Colonic mucosa (tissue), 4 donors: ENCODE measurements at regions not wholly inside any gene's neighbourhood (a gene's known extent, or its start where the extent isn't known, plus 50 kb on each side); places are given as distances from the start of the nearest gene placed in this dataset.

ENCODE experiments used
- DNase-seq: peaks from one replicate; pipeline ENCODE4 v3.0.0-alpha.2; 2020
- H3K27ac ChIP-seq: fragments of 200-600 bp; one replicate; pipeline ENCODE4 v1.8.0; 2021
- H3K27me3 ChIP-seq: fragments of 200-600 bp; one replicate; pipeline ENCODE4 v1.8.0; 2021
- H3K36me3 ChIP-seq: fragments of 200-600 bp; one replicate; pipeline ENCODE4 v1.8.0; 2021
- H3K4me1 ChIP-seq: fragments of 200-600 bp; one replicate; pipeline ENCODE4 v1.8.0; 2021; ENCODE audit warnings: mild to moderate bottlenecking
- H3K4me3 ChIP-seq: fragments of 200-600 bp; one replicate; pipeline ENCODE4 v1.8.0; 2021
- H3K9ac ChIP-seq, 2 donors: one replicate each; pipeline ENCODE4 v1.7.0; 2013; ENCODE audit warnings: control low read depth in 2 of 2, low read depth in 2 of 2, low read length in 2 of 2
- H3K9me3 ChIP-seq: fragments of 200-600 bp; one replicate; pipeline ENCODE4 v1.8.0; 2021
- intact Hi-C: fragments of 100-400 bp; cut with DNase I; formaldehyde crosslinking; loops from one replicate; pipeline ENCODE4 v1.14.1; 2022
- TF ChIP-seq, protein P1 (sequence below): fragments of 200-600 bp; IDR thresholded peaks from one replicate; pipeline ENCODE4 v1.8.0; 2022; ENCODE audit warnings: antibody characterized with exemption, mild to moderate bottlenecking
- donor health status: healthy.
- donor health status: DM: no; HTN: no; CAD: no.
- donor health status: DM: no; HTN: no; CAD: no.

DNA sequence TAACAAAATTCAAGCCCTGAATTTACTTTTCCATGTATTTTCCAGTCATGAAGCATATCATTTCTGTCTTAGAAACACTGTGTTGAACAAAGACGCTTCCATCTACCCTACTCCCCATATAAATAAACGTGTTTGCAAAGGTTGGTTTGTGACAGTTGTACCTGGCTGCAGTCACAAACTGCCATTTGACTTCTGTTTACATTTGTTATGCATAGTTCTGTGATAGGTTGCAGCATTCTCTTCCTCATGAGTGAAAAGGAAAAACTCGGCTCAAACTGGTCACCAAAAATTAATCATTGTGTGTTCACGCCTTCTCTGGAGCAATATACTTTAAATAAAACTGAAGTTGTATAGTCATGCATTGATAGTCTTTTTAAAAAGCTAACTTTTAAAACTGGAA, 69.3 kb upstream of the MOCS2 start:
- no peaks in the 10 kb centered on the region for H3K36me3 ChIP-seq
- no peaks in the 10 kb centered on the region for H3K27me3 ChIP-seq
- intact Hi-C loops, result no loop called here
- H3K4me3 ChIP-seq, result no peak overlapping the region
- no peak overlapping the region for H3K9ac ChIP-seq
- H3K27ac ChIP-seq, result no peak overlapping the region
- DNase-seq, result no peak
- TF ChIP-seq, protein P1, sequence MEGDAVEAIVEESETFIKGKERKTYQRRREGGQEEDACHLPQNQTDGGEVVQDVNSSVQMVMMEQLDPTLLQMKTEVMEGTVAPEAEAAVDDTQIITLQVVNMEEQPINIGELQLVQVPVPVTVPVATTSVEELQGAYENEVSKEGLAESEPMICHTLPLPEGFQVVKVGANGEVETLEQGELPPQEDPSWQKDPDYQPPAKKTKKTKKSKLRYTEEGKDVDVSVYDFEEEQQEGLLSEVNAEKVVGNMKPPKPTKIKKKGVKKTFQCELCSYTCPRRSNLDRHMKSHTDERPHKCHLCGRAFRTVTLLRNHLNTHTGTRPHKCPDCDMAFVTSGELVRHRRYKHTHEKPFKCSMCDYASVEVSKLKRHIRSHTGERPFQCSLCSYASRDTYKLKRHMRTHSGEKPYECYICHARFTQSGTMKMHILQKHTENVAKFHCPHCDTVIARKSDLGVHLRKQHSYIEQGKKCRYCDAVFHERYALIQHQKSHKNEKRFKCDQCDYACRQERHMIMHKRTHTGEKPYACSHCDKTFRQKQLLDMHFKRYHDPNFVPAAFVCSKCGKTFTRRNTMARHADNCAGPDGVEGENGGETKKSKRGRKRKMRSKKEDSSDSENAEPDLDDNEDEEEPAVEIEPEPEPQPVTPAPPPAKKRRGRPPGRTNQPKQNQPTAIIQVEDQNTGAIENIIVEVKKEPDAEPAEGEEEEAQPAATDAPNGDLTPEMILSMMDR, result no peak
- no peaks in the 10 kb centered on the region for H3K4me1 ChIP-seq
- H3K9me3 ChIP-seq, result no peaks in the 10 kb centered on the region

DNA sequence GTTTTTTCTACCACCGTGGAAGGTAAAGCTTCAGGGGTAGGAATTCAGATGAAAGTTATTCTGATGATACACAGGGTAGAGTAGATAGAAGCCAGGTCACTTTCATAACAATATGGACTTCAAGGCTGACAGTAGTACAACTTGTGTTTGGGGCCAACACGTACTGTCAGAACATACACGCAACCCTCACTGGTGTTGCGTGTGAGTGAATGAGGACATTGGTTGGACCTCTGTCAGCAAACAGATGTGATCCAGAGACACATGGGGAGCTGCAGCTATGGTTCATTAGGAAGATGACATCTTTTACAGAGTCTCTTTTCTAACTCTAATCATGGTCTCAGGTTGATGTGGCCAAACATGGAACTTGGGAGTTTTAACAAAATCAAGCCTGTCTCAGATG, 70.1 kb upstream of the MOCS2 start:
- Histone ChIP-seq H3K9ac (no peak overlapping the region), H3K27me3 (no peaks in the 10 kb centered on the region), H3K4me3 (no peak overlapping the region), H3K4me1 (no peaks in the 10 kb centered on the region), H3K27ac (no peak overlapping the region), H3K9me3 (no peaks in the 10 kb centered on the region), H3K36me3 (no peaks in the 10 kb centered on the region)
- TF ChIP-seq, protein P1, result no peak
- DNase-seq, result no peak
- intact Hi-C loops, result no loop called here

DNA sequence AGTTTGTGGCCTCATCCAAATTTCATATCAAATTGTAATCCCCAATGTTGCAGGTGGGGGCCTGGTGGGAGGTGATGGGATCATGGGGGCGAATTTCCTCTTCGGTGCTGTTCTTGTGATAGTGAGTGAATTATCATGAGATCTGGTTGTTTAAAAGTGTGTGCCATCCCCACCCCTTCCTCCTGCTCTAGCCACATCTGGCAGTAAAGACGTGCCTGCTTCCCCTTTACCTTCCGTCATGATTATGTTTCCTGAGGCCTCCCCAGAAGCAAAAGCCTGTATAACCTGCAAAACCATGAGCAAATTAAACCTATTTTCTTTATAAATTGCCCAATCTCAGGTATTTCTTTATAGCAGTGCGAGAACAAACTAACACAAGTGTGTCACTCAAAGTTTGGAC, 71.0 kb upstream of the MOCS2 start:
- TF ChIP-seq, protein P1, result no peak
- Histone ChIP-seq H3K36me3 (no peaks in the 10 kb centered on the region), H3K9ac (no peak overlapping the region), H3K4me1 (no peaks in the 10 kb centered on the region), H3K27me3 (no peaks in the 10 kb centered on the region), H3K27ac (no peak overlapping the region), H3K9me3 (no peaks in the 10 kb centered on the region), H3K4me3 (no peak overlapping the region)
- DNase-seq, result no peak
- intact Hi-C loops, result no loop called here

DNA sequence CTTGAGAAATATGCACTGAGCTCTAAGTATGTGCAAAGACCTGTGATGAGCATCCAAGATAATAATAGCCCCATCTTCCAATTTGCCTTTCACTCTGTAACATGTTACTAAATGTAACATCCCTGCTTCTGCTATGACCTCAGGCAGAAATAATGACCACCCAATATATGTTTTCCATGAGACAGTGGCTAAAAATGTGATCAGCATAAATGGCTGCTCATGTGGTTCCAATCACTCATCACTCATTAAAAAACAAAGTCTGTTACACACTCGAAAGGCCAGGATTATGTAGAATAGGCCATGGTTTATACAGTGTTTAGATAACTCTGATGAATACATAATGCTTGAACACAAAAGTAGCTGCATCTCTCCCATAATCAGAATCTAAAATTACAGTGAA, 71.4 kb upstream of the MOCS2 start:
- no peak overlapping the region for H3K9ac ChIP-seq
- no peak overlapping the region for H3K4me3 ChIP-seq
- no peak overlapping the region for H3K27ac ChIP-seq
- no peaks in the 10 kb centered on the region for H3K9me3 ChIP-seq
- H3K4me1 ChIP-seq, result no peaks in the 10 kb centered on the region
- DNase-seq, result no peak
- no peaks in the 10 kb centered on the region for H3K27me3 ChIP-seq
- TF ChIP-seq, protein P1, result no peak
- H3K36me3 ChIP-seq, result no peaks in the 10 kb centered on the region
- intact Hi-C loops, result no loop called here

DNA sequence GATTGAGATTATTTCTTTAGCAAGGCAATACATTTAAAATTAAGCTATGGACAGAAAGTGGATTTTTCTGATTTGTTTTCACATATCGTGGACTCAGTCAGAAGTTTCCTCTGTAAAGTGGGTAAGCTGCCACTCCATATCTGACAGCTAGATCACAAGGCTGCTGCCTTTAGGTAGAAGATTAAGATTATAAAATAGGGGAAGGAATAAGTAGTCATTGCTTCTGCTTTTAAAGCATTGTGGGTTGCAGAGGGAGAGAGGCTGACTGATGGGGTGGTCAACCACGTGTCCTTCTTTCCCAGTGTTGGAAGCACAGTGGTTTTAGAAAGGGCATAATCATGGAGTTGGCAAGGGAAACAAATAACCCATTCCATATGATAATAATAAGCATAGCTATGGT, 74.3 kb upstream of the MOCS2 start:
- no peak overlapping the region for H3K4me3 ChIP-seq
- DNase-seq, result no peak
- TF ChIP-seq, protein P1, result no peak
- H3K4me1 ChIP-seq, result no peaks in the 10 kb centered on the region
- no peak overlapping the region for H3K27ac ChIP-seq
- intact Hi-C loops, result no loop called here
- H3K9ac ChIP-seq, result no peak overlapping the region
- H3K36me3 ChIP-seq, result no peaks in the 10 kb centered on the region
- H3K27me3 ChIP-seq, result no peaks in the 10 kb centered on the region
- no peaks in the 10 kb centered on the region for H3K9me3 ChIP-seq
